Large intestine (tissue), 3 donors: ENCODE measurements at regions not wholly inside any gene's neighbourhood (a gene's known extent, or its start where the extent isn't known, plus 50 kb on each side); places are given as distances from the start of the nearest gene placed in this dataset.

Experiments
- DNase-seq, 2 donors: peaks; one replicate each; pipeline versions ENCODE4 v3.0.0 to v3.0.0-alpha.2; 2013
- H3K27ac ChIP-seq: one replicate; pipeline ENCODE4 v1.5.1; 2013; ENCODE audit warnings: low read length
- H3K27me3 ChIP-seq: 2 replicates; pipeline ENCODE4 v1.6.1; 2013; ENCODE audit warnings: low read length; ENCODE audit not compliant: control insufficient read depth, insufficient read depth
- H3K36me3 ChIP-seq: 2 replicates; pipeline ENCODE4 v1.6.1; 2013; ENCODE audit warnings: low read length; ENCODE audit not compliant: control insufficient read depth, insufficient read depth
- H3K4me1 ChIP-seq: one replicate; pipeline ENCODE4 v1.6.1; 2013; ENCODE audit warnings: low read length; ENCODE audit not compliant: control insufficient read depth, insufficient read depth
- H3K4me3 ChIP-seq: one replicate; pipeline ENCODE4 v1.5.1; 2013; ENCODE audit warnings: low read length
- H3K9me3 ChIP-seq: one replicate; pipeline ENCODE4 v1.6.1; 2013; ENCODE audit warnings: mild to moderate bottlenecking, low read depth, low read length, moderate library complexity; ENCODE audit not compliant: control insufficient read depth
- WGBS: methylation state at CpG from one replicate; pipeline ENCODE4 v1.1.5; 2013; ENCODE audit warnings: low lambda C conversion rate; ENCODE audit not compliant: insufficient coverage; 5-methylcytosine and 5-hydroxymethylcytosine counted together

DNA sequence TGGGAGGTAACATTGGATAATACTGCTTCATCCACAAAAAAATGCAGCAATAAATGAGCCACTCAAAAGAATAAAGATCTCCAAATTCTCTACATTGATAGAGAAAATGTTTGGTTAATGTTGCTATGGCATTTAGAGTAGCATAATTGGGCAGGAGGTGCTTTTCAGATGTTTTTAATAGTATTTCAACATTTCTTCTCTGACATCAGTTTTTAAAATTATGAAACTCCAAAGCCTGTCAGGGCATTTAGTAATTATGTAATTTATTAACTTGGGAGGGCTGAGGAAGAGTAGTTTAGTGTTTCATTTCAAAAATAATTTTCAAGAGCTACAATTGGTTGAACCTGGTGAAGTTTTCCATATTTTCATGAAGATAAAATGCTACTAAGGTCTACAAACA lies 211.3 kb upstream of the INTU start:
- Histone ChIP-seq H3K9me3 (no peaks in the 10 kb centered on the region), H3K27me3 (no peaks in the 10 kb centered on the region), H3K27ac (no peak overlapping the region), H3K4me3 (no peak overlapping the region), H3K36me3 (no peaks in the 10 kb centered on the region), H3K4me1 (no peaks in the 10 kb centered on the region)
- no peak for DNase-seq

DNA sequence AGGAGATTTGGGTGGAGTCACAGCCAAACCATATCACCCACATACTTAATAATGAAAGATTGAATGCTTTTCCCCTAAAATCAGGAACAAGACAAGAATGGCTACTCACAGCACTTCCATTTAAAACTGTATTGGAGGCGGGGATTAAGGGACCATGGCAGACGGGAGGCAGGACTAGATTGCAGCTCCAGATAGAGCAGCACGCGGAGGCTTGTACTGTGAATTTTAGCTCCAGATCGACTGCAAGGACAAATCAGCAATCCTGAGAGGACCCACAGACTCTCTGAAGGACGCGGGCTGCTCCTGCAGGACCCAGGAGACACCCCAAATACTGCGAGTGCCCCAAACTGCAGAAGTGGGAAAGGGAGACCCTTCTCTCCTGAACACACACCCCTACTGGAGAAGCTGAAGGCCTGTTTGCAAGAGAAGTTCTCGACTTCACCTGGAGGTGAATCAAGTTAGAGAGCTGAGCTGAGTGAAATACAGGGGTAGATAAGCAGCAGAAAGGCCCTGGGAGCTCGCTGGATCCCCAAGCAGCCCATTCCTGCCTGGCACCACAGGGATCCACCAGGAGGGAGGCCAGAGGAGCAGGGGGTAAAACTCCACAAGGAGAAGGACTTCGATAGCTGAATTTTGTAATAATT lies 207.4 kb upstream of the INTU start:
- no CpG with 5 or more reads among the region's 11 CpGs for WGBS
- Histone ChIP-seq H3K4me1 (no peaks in the 10 kb centered on the region), H3K9me3 (no peaks in the 10 kb centered on the region), H3K36me3 (no peaks in the 10 kb centered on the region), H3K27ac (no peak overlapping the region), H3K4me3 (no peak overlapping the region), H3K27me3 (no peaks in the 10 kb centered on the region)
- DNase-seq, result no peak

DNA sequence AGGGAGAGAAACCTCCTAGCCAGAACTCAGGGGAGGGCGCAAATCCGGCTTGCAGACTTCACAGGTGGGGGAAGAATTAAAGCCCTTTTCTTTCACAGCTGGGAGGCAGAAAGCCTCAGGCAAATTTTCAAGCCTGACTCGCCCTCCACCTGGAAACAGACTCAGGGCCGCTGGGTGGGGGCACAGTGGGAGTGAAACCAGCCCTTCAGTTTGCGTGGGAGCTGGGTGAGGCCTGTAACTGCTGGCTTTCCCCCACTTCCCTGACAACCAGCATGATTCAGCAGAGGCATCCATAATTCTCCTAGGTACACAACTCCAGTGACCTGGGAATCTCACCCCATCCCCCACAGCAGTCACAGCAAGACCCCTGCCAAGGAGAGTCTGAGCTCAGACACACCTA lies 206.9 kb upstream of the INTU start:
- H3K4me3 ChIP-seq, result no peak overlapping the region
- no peaks in the 10 kb centered on the region for H3K9me3 ChIP-seq
- no CpG with 5 or more reads among the region's 5 CpGs for WGBS
- no peaks in the 10 kb centered on the region for H3K4me1 ChIP-seq
- H3K27me3 ChIP-seq, result no peaks in the 10 kb centered on the region
- H3K36me3 ChIP-seq, result no peaks in the 10 kb centered on the region
- no peak overlapping the region for H3K27ac ChIP-seq
- no peak for DNase-seq

DNA sequence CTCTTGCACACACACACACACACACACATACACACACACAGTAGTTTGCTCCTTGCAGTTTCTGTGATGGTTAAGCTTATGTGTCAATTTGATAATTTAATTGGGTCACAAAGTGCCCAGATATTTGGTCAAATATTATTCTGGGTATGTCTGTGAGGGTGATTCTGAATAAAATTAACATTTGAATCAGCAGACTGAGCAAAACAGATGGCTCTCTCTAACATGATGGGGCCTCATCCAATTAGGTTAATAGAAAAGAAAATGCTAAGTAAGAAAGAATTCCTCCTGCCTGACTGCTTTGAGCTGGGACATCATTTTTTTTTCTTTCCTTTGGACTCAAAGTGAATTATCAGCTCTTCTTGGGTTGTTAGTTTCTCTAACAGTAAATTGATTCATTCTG lies 191.2 kb upstream of the INTU start:
- H3K36me3 ChIP-seq, result no peaks in the 10 kb centered on the region
- H3K4me1 ChIP-seq, result no peaks in the 10 kb centered on the region
- H3K4me3 ChIP-seq, result no peak overlapping the region
- H3K27me3 ChIP-seq, result no peaks in the 10 kb centered on the region
- H3K9me3 ChIP-seq, result no peaks in the 10 kb centered on the region
- no peak overlapping the region for H3K27ac ChIP-seq
- no peak for DNase-seq

DNA sequence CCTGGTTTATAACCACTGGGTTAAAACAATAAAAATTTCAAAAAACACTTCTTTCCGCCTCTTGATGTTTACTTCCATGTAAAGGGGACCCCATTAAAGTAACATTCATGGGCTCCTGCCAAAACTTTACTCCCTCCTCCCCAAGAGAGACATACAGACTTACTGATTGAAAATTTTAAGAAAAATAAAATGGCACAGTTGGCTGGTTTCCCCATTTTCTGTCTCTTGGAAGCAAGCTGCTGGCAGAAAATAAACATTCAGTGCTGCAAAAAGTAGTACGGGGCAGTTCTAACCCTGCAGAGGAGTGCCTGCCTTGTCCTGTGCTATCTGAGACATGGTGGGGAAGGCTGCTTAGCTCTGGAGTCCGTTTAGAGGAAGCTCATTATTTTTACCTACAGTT lies 187.3 kb upstream of the INTU start:
- no peak overlapping the region for H3K4me3 ChIP-seq
- no peaks in the 10 kb centered on the region for H3K36me3 ChIP-seq
- no peaks in the 10 kb centered on the region for H3K4me1 ChIP-seq
- no peak for DNase-seq
- no CpG with 5 or more reads among the region's 3 CpGs for WGBS
- no peak overlapping the region for H3K27ac ChIP-seq
- H3K9me3 ChIP-seq, result no peaks in the 10 kb centered on the region
- no peaks in the 10 kb centered on the region for H3K27me3 ChIP-seq

DNA sequence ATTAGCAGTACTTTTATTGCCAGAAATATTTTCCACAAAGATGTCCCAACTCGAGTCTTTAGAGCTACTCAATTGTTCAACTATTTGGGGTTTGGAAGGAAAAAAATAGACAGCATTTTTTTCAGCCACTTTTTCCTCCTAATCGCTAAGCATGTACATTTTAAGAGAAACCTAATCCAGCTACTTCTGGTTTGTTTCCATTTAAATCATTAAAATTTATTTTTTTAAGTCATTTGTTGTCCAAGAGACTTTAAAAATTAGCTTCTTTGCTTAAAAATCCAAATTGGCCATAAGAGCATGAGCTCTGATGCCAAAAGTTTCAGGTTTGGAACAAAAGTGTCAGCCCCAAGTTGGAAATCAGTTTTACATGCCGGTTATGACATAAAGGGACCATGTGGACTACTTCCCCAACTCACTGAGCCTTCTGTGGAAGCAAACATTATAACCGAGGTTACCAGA lies 186.3 kb upstream of the INTU start:
- no peak overlapping the region for H3K4me3 ChIP-seq
- WGBS, result 40% methylated on average over 2 of the region's 4 CpGs
- H3K4me1 ChIP-seq, result no peaks in the 10 kb centered on the region
- DNase-seq, result no peak
- H3K27me3 ChIP-seq, result no peaks in the 10 kb centered on the region
- H3K36me3 ChIP-seq, result no peaks in the 10 kb centered on the region
- no peak overlapping the region for H3K27ac ChIP-seq
- no peaks in the 10 kb centered on the region for H3K9me3 ChIP-seq

DNA sequence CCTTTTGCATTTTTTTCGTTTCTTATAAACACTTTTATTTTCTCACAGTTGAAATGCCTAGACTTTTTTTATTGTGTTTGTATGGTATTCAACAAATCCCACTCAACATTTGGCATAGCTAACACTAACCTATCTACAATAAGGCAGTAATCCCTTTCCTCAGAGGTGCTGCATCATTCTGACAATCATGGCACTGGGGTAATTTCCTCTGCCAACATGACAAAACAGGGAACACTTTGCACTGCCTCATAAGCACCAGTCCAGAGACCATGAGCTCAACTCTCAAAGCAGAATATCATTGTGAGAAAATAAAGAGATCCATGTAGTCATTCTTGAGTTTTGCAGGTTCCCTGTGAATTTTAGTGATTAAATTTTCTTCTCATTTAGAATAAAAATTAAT lies 183.8 kb upstream of the INTU start:
- no peaks in the 10 kb centered on the region for H3K9me3 ChIP-seq
- no peak overlapping the region for H3K27ac ChIP-seq
- no peak for DNase-seq
- H3K4me3 ChIP-seq, result no peak overlapping the region
- no peaks in the 10 kb centered on the region for H3K27me3 ChIP-seq
- WGBS, result 86% methylated on average over 1 of the region's 1 CpG
- no peaks in the 10 kb centered on the region for H3K36me3 ChIP-seq
- no peaks in the 10 kb centered on the region for H3K4me1 ChIP-seq

DNA sequence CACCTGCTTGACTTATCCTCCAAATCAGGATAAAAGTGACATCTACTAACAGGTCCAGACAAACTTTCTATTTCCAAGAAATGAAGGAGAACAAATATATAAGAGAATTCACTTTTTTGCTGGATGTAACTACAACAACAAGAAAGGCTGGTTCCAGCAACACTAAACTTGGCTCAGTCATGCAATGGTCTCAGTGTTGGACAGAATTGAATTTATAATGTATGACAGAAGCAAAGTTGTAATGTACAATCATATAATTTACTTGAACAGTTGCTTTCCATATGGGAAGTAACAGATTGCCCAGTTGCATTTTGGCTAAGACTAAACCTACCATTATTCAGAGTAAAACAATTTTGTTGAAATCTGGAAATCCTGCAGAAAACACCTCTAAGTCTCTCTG lies 183.3 kb upstream of the INTU start:
- no peak overlapping the region for H3K27ac ChIP-seq
- no peaks in the 10 kb centered on the region for H3K36me3 ChIP-seq
- DNase-seq, result no peak
- no peak overlapping the region for H3K4me3 ChIP-seq
- no peaks in the 10 kb centered on the region for H3K4me1 ChIP-seq
- no peaks in the 10 kb centered on the region for H3K27me3 ChIP-seq
- H3K9me3 ChIP-seq, result no peaks in the 10 kb centered on the region

DNA sequence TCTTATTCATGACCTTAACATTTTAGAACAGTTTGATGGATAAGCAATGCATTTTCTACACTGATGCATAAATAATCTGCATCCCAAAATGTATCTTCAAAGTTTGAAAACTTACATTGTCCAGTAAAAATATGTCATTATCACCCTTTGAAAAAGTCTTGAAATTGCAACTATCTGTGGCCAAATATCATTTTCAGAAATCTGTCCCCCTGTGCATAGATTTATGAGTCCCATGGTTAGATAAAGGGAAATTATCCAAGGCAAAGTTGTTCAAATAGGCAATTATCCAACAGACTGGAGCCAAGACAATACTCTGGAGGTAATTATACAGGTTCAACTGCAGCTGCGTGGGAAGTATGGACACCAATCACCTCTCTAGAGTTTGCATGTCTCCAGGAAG lies 182.5 kb upstream of the INTU start:
- no CpG with 5 or more reads among the region's 1 CpG for WGBS
- no peak for DNase-seq
- no peaks in the 10 kb centered on the region for H3K36me3 ChIP-seq

DNA sequence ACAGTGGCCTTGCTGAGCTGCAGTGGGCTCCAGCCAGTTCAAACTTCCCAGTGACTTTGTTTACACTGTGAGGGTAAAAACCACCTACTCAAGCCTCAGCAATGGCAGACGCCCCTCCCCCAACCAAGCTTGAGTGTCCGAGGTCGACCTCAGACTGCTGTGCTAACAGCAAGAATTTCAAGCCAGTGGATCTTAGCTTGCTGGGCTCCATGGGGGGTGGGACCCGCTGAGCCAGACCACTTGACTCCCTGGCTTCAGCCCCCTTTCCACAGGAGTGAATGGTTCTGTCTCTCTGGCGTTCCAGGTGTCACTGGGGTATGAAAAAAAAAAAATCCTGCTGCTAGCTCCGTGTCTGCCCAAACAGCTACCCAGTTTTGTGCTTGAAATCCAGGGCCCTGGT lies 168.9 kb upstream of the INTU start:
- H3K27ac ChIP-seq, result no peak overlapping the region
- H3K4me3 ChIP-seq, result no peak overlapping the region
- no peaks in the 10 kb centered on the region for H3K9me3 ChIP-seq
- no CpG with 5 or more reads among the region's 6 CpGs for WGBS
- no peaks in the 10 kb centered on the region for H3K27me3 ChIP-seq
- no peak for DNase-seq
- no peaks in the 10 kb centered on the region for H3K4me1 ChIP-seq
- H3K36me3 ChIP-seq, result no peaks in the 10 kb centered on the region

More for the DNA sequence above, 182.5 kb upstream of the INTU start:
- no peaks in the 10 kb centered on the region for H3K9me3 ChIP-seq
- H3K27ac ChIP-seq, result no peak overlapping the region
- H3K4me1 ChIP-seq, result no peaks in the 10 kb centered on the region
- H3K4me3 ChIP-seq, result no peak overlapping the region
- H3K27me3 ChIP-seq, result no peaks in the 10 kb centered on the region

DNA sequence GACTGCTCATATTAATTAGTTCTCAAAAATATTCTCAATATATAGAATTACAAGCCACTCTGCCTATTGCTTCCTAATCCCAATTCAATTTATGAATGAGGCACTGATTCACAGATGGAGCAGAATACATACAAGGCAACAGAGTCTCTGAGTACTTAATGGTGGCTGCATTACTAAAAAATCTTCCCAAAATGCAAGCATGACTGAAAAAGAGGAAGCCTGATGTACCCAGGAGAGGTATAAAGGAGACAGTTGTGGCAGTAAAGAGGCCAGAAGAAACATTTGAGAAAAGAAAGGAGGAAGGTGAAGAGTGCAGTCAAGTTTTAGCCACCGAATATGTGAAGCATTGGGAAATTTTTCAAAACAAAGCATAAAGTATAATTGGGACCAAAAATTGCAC lies 163.2 kb upstream of the INTU start:
- 80% methylated on average over 1 of the region's 1 CpG for WGBS
- no peaks in the 10 kb centered on the region for H3K4me1 ChIP-seq
- no peaks in the 10 kb centered on the region for H3K36me3 ChIP-seq
- no peaks in the 10 kb centered on the region for H3K27me3 ChIP-seq
- H3K9me3 ChIP-seq, result no peaks in the 10 kb centered on the region
- H3K27ac ChIP-seq, result no peak overlapping the region
- no peak for DNase-seq
- H3K4me3 ChIP-seq, result no peak overlapping the region
